Activated CD8-positive, alpha-beta memory T cell treated with anti-CD3 and anti-CD28 coated beads, Interleukin-2, amount 50 U/mL, for 48 hours (primary cell): ENCODE measurements at regions not wholly inside any gene's neighbourhood (a gene's known extent, or its start where the extent isn't known, plus 50 kb on each side); places are given as distances from the start of the nearest gene placed in this dataset.

Experiments used
- DNase-seq: peaks from one replicate; pipeline ENCODE4 v3.0.0-alpha.2; 2020

DNA sequence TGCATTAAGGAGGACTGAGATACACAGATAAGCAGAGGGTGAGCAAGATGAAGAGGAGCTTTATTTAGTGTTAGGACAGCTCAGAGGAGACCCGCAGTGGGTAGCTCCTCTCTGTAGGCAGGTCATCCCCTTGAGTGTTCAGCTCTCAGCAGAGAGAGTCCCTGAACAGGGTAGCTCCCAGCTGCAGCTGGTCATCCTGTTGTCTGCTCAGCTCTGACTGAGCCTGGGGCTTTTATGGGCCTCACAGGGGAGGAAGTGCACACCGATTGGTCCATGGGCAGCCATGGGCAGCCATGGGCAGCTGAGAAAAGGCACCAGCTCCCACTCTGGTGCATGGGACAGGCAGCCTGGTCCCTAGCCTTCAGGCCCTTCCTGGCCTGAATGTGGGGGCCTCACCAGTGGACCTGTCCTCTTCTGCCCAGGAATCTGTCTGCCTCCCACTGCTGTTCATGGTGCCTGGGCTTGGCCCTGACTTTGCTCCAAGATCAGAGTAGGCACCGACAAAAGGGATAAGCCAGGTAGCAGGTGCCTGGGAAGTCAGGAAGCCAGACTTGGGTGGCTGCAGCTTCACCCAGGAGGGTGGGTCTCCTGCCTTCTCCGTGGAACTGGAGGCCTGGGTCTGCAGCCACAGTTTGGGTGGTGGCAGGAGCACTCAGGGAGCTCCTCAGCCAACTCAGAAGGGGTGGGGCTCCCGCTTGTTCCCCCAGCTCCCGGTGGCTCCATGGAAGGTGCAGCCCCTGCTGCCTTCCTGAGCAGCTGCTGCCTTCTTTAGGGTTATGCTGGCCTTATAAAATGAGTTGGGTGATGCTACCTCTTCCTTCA, 54.7 kb downstream of the MYEOV start:
- peak; percentile 32 for DNase-seq

DNA sequence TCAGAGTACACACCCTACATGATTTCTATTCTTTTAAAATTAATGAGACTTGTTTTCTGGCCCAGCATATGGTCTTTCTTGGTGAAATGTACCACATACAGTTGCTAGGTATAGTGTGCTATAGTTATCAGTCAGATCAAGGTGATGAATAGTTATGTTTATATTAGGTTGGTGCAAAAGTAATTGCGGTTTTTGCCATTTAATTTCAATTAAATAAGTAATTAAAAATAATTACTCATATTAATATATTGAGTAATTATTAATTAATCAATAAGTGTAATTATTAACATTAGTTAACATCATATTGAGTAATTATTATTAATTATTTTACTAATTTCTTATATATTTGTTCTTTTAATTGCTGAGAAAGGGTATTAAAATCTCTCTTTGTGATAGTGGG, 56.1 kb downstream of the MYEOV start:
- DNase-seq, result no peak

GRCh38 chr11:69350596-69350995, 56.6 kb downstream of the MYEOV start:
- DNase-seq, result no peak

DNA sequence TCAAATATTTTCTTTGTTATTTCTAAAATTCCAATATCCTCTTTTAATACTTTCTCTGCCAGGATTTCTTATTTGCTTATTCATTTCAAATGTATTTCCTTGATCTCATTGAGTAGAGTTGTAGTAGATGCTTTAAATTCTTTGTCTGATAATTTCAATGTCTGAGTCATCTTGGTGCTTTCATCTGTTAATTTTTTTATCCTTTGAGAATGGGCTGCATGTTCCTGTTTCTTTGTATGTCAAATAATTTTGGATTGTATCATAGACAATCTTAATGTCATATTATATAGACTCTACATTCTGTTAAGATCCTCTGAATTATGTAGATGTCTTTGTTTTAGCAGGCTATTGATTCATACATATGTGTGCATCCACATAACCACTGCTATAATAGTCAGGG, 57.5 kb downstream of the MYEOV start:
- DNase-seq, result no peak

DNA sequence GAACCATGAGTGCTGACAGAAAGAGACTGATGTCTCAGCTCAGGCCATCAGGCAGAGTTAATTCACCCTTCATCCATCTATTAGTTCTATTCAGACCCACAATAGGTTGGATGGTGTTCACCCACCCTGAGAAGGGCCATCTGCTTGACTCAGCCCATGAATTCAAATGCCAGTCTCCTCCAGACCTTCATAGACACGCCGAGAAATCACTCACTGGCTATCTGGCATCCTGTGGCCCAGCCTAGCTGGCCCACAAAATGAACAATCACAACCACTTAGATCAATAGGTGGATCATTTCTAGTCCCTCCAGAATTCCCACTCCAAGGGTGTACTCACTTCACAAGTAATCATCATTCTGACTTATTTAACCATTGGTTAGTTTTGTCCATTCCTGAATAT, 58.2 kb downstream of the MYEOV start:
- no peak for DNase-seq

GRCh38 chr11:69352715-69353319, 58.9 kb downstream of the MYEOV start:
- DNase-seq, result peak; percentile 57

- DNase-seq, result peak; percentile 45
These were observed 60.0 kb downstream of the MYEOV start for GRCh38 chr11:69353696-69354544.

- peak; percentile 40 for DNase-seq
These were observed 60.6 kb downstream of the MYEOV start for GRCh38 chr11:69354545-69354897.

DNA sequence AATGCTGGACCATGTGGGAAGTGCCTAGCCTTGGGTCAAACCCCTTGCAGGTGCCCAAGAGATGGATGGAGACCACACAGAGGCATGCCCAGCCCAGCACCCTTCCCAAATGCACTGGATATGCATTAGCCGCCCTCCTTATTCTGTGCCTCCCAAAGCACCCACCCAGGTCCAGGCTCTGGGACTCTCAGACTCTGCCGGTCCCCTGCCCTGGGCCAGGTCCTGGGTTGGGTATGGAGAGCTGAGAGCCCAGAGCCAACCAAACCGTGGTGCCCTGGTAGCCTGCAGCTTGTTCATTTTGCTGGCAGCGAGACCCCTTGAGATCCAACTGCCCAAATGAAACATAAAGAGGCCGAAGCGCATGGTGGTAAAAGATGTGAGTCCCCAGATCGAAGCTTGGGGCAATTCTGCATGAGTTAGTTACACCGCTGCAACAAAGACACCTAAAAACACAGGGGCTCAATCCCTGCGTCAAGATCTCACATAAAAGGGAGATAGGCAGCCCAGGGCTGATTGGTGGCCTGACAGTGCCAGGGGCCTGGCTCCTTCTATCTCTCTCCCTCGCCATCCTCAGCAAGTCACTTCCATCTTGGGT, 61.5 kb downstream of the MYEOV start:
- peak; percentile 30 for DNase-seq

DNA sequence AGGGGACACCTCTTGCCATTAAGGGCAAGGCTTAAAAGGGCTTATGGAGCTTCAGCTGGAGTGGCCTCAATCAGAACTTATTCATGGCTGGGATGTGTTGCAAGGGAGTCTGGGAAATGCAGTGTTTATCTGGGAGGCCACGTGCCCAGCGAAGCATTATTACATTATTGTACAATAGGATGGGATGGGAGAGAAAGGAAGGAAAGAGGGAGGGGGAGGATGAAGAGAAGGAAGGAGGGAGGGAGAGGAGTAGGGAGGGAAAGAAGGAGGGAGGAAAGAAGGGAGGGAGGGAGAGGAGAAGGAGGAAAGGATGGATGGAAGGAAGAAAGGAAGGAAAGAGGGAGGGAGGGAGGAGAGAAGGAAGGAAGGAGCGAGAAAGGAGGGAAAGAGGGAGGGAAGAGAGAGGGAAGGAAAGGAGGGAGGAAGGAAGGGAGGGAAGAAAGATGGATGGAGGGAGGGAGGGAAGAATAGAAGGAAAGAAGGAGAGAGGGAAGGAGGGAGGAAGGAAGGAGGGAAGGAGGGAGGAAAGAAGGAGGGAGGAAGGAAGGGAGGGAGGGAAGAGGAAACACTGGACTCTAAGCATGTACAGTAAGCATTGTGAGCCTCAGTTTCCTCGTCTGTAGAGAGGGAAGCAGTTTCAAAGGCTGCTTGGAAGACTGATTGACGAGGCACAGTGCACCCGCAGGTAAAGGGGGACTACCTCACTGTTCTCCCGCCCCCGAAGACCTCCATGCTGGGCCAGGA, 62.2 kb downstream of the MYEOV start:
- DNase-seq, result no peak

GRCh38 chr11:69356703-69357457, 62.9 kb downstream of the MYEOV start:
- peak; percentile 46 for DNase-seq

GRCh38 chr11:69357458-69358397, 63.8 kb downstream of the MYEOV start:
- DNase-seq, result peak; percentile 35

GRCh38 chr11:69358398-69359020, 64.6 kb downstream of the MYEOV start:
- peak; percentile 20 for DNase-seq

- DNase-seq, result no peak
These were observed 66.0 kb downstream of the MYEOV start for GRCh38 chr11:69359735-69360480.

GRCh38 chr11:69360606-69361005, 66.7 kb downstream of the MYEOV start:
- DNase-seq, result peak; percentile 43

- peak; percentile 18 for DNase-seq
These were observed 67.1 kb downstream of the MYEOV start for GRCh38 chr11:69361048-69361447.

DNA sequence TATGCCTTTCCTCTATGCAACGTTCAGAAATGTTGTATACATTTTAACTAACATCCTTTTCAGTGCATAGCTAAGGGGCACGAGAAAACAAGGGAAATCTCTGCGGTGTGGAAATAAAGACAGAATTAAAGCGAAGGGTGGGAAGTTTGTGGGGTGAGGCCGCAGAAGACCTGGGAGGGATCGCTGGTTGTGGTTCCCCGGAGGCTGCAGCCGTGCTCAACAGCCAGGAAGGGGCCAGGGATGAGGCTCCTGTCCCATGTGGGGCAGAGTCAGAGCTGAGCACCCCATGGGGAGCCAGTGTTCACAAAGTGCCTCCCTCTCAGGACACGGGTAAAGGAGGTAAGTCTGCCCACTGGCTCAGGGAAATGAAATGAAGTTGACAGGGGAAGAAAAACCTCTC, 67.5 kb downstream of the MYEOV start:
- peak; percentile 20 for DNase-seq

- DNase-seq, result peak; percentile 22
These were observed 68.4 kb downstream of the MYEOV start for GRCh38 chr11:69362315-69362714.

DNA sequence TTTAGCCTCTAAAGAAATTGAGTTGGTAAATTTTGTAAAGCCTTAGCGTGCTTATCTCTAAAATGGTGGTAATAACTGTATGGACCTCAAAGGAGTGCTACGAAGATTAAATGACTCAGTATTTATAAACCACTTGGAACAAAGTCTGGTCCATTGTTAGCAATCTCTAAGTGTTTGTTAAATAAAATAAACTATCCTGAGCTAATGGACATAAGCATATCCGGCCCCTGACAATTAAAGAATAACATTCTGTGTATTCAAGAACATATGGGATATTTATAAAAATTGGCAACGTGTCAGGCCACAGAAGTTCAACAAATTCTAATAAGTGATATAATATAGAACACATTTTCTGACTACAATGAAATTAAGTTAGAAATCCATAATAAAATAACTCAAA, 71.0 kb downstream of the MYEOV start:
- no peak for DNase-seq
